Sigmoid colon (tissue), 3 donors: ENCODE measurements at regions not wholly inside any gene's neighbourhood (a gene's known extent, or its start where the extent isn't known, plus 50 kb on each side); places are given as distances from the start of the nearest gene placed in this dataset.

Experiments
- CTCF ChIP-seq, 4 experiments: fragments of 450-650 bp in 3 of 4; fragments of 200-600 bp in 1 of 4; IDR thresholded peaks; one replicate each; pipeline ENCODE4 v1.5.1; 2016 to 2019; ENCODE audit warnings: antibody characterized with exemption in 4 of 4, mild to moderate bottlenecking in 3 of 4, moderate library complexity in 2 of 4
- POLR2A ChIP-seq, 2 donors: fragments of 450-650 bp; IDR thresholded peaks; one replicate each; pipeline ENCODE4 v1.6.1; 2016; ENCODE audit warnings: antibody characterized with exemption in 2 of 2, mild to moderate bottlenecking in 2 of 2, moderate library complexity in 2 of 2

- no peak for TF ChIP-seq POLR2A (IDR thresholded peaks at IDR 0.05)
- no peak for TF ChIP-seq CTCF (IDR thresholded peaks at IDR 0.05)
Measured at GRCh38 chr10:44824607-44825006, 86.5 kb upstream of the TMEM72 start.
